LNCaP clone FGC (cell line): ENCODE measurements at regions not wholly inside any gene's neighbourhood (a gene's known extent, or its start where the extent isn't known, plus 50 kb on each side); places are given as distances from the start of the nearest gene placed in this dataset.
"Not testable (repeated sequence)": the region's sequence is repeated elsewhere in the genome, so short reads cannot be mapped to it uniquely, and the experiment has no call there.

Experiments used
- DNase-seq: peaks from one replicate; pipeline ENCODE4 v3.0.0-alpha.2; 2011; ENCODE audit warnings: low read depth
- H3K4me3 ChIP-seq: 2 replicates; pipeline ENCODE4 v1.5.1; 2011; ENCODE audit warnings: mild to moderate bottlenecking, low read depth, low read length, control low read depth
- CTCF ChIP-seq: IDR thresholded peaks from 2 replicates; pipeline ENCODE4 v1.5.1; 2012; ENCODE audit warnings: mild to moderate bottlenecking; ENCODE audit not compliant: control insufficient read depth, insufficient read depth; ENCODE audit errors: extremely low read depth

- no peak for DNase-seq
- no peak overlapping the region for H3K4me3 ChIP-seq
- TF ChIP-seq CTCF, result no peak
Measured at GRCh38 chr5:100026606-100027005, 508.6 kb upstream of the FAM174A start.

GRCh38 chr5:100023536-100023935 lies 511.6 kb upstream of the FAM174A start:
- DNase-seq, result no peak
- no peak for TF ChIP-seq CTCF
- no peak overlapping the region for H3K4me3 ChIP-seq

DNA sequence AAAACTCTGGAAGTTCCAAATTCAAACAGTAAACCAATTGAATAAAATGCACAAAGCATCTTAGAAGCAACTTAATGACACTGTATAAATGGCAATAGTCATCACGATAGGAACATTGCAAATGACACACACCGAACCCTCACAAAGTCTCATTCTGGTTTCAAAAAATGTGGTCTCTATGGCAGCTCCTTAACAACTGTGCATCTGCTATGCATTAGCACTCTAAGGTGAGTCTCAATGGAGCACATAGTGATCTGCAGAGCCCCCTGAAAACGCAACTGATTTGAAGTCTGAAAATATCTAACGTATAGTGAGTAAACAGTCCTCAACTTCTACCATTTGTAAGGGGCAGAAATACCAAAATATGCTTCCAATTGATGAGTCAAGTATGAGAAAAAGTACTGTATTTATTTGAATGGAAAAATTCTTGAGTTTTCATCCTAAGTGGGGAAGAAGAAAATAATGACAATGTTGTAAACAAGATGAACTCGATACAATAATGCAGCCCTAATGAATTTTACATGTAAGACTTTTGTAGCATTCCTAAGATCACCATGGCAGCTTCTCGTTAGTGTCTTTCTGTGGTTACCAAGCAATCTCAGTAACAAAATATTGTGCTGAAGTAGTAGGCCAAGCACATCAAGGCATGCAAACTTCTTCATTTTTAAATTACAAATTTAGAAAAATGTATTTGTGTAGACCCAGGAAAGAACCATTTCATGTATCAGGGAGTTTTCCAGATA lies 517.5 kb upstream of the FAM174A start:
- no peak for TF ChIP-seq CTCF
- no peak for DNase-seq
- no peak overlapping the region for H3K4me3 ChIP-seq

GRCh38 chr5:100013305-100013704 lies 521.9 kb upstream of the FAM174A start:
- not testable (repeated sequence) for H3K4me3 ChIP-seq, DNase-seq

- H3K4me3 ChIP-seq, DNase-seq: not testable (repeated sequence)
Measured at GRCh38 chr5:100011160-100011559, 524.0 kb upstream of the FAM174A start.

- no peak for DNase-seq
- no peak overlapping the region for H3K4me3 ChIP-seq
- TF ChIP-seq CTCF, result no peak
Measured at GRCh38 chr5:100004969-100005368, 530.2 kb upstream of the FAM174A start.

- H3K4me3 ChIP-seq, result no peak overlapping the region
- DNase-seq, result no peak
- TF ChIP-seq CTCF, result no peak
Measured at GRCh38 chr5:99998319-99998718, 536.9 kb upstream of the FAM174A start.

GRCh38 chr5:99995407-99995806 lies 539.8 kb upstream of the FAM174A start:
- DNase-seq, result no peak
- no peak for TF ChIP-seq CTCF
- no peak overlapping the region for H3K4me3 ChIP-seq
